Sigmoid colon (tissue), 6 donors: ENCODE measurements at regions not wholly inside any gene's neighbourhood (a gene's known extent, or its start where the extent isn't known, plus 50 kb on each side); places are given as distances from the start of the nearest gene placed in this dataset.

Experiments used
- DNase-seq: peaks from one replicate; pipeline ENCODE4 v3.0.0-alpha.2; 2019
- H3K27ac ChIP-seq, 4 donors: fragments of 200-600 bp; sonication (generic); one replicate each; pipeline ENCODE4 v1.5.1; 2016 to 2019; ENCODE audit warnings: mild to moderate bottlenecking in 1 of 4
- H3K27me3 ChIP-seq, 3 donors: fragments of 200-600 bp; sonication (generic); one replicate each; pipeline ENCODE4 v1.5.1; 2019; ENCODE audit warnings: mild to moderate bottlenecking in 1 of 3
- H3K36me3 ChIP-seq, 4 donors: fragments of 200-600 bp; sonication (generic); one replicate each; pipeline ENCODE4 v1.5.1; 2016 to 2019
- H3K4me1 ChIP-seq, 4 donors: fragments of 200-600 bp; sonication (generic); one replicate each; pipeline ENCODE4 v1.5.1; 2017 to 2019
- H3K4me3 ChIP-seq, 4 donors: fragments of 200-600 bp; sonication (generic); one replicate each; pipeline ENCODE4 v1.5.1; 2017 to 2019; ENCODE audit warnings: mild to moderate bottlenecking in 2 of 4, moderate library complexity in 1 of 4
- H3K9me3 ChIP-seq, 4 donors: fragments of 200-600 bp in 3 of 4; sonication (generic) in 3 of 4; one replicate each; pipeline versions ENCODE4 v1.5.1 to v1.6.1; 2013 to 2019
- EP300 ChIP-seq, 4 donors: sonication (generic); formaldehyde crosslinking; IDR thresholded peaks; one replicate each; pipeline ENCODE4 v1.6.1; 2017; ENCODE audit warnings: antibody characterized with exemption in 4 of 4
- POLR2A ChIP-seq, 2 donors: fragments of 450-650 bp; IDR thresholded peaks; one replicate each; pipeline ENCODE4 v1.6.1; 2016; ENCODE audit warnings: antibody characterized with exemption in 2 of 2, mild to moderate bottlenecking in 2 of 2, moderate library complexity in 2 of 2
- POLR2AphosphoS5 ChIP-seq, 4 donors: sonication (generic); formaldehyde crosslinking; IDR thresholded peaks; one replicate each; pipeline ENCODE4 v1.6.1; 2017; ENCODE audit warnings: antibody characterized with exemption in 4 of 4
- WGBS, 2 donors: extraction: QIAGEN DNeasy Blood & Tissue Kit; methylation state at CpG; one replicate each; pipeline ENCODE4 v1.1.7; 2013; 5-methylcytosine and 5-hydroxymethylcytosine counted together
- intact Hi-C: fragments of 100-400 bp; cut with DNase I; formaldehyde crosslinking; loops from one replicate; pipeline ENCODE4 v1.15.1; 2023
- TF ChIP-seq, protein P1 (sequence below), 4 experiments: fragments of 450-650 bp in 3 of 4; fragments of 200-600 bp in 1 of 4; IDR thresholded peaks; one replicate each; pipeline ENCODE4 v1.5.1; 2016 to 2019; ENCODE audit warnings: antibody characterized with exemption in 4 of 4, mild to moderate bottlenecking in 3 of 4, moderate library complexity in 2 of 4
- donor health status: healthy with polysubstance abuse.
- donor health status: healthy.

GRCh38 chr18:76266236-76266991 is 228.6 kb downstream of the ZNF516 start:
- Histone ChIP-seq H3K9me3 (no peaks in the 10 kb centered on the region), H3K27me3 (no peaks in the 10 kb centered on the region), H3K4me3 (peak overlapping the region in 3 of 4 donors; percentile 28 to 31 (median 28)), H3K27ac (peak overlapping the region; percentile 74 to 86 (median 84)), H3K4me1 (peaks cover 0 to 28% (median 19%) of the 10 kb centered on the region in 4 donors), H3K36me3 (no peaks in the 10 kb centered on the region)
- WGBS, 2 donors = 91 to 93% methylated on average over 9 of the region's 9 CpGs
- DNase-seq = no peak
- TF ChIP-seq POLR2AphosphoS5 (IDR thresholded peaks at IDR 0.05) (no peak), POLR2A (IDR thresholded peaks at IDR 0.05) (no peak), EP300 (IDR thresholded peaks at IDR 0.05) (no peak)
- TF ChIP-seq, protein P1, sequence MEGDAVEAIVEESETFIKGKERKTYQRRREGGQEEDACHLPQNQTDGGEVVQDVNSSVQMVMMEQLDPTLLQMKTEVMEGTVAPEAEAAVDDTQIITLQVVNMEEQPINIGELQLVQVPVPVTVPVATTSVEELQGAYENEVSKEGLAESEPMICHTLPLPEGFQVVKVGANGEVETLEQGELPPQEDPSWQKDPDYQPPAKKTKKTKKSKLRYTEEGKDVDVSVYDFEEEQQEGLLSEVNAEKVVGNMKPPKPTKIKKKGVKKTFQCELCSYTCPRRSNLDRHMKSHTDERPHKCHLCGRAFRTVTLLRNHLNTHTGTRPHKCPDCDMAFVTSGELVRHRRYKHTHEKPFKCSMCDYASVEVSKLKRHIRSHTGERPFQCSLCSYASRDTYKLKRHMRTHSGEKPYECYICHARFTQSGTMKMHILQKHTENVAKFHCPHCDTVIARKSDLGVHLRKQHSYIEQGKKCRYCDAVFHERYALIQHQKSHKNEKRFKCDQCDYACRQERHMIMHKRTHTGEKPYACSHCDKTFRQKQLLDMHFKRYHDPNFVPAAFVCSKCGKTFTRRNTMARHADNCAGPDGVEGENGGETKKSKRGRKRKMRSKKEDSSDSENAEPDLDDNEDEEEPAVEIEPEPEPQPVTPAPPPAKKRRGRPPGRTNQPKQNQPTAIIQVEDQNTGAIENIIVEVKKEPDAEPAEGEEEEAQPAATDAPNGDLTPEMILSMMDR (IDR thresholded peaks at IDR 0.05) = no peak
- intact Hi-C loops = loop anchor here (5.0 kb wide), 1 partner anchor 1064 kb away; no protein-coding TSS in a partner anchor

DNA sequence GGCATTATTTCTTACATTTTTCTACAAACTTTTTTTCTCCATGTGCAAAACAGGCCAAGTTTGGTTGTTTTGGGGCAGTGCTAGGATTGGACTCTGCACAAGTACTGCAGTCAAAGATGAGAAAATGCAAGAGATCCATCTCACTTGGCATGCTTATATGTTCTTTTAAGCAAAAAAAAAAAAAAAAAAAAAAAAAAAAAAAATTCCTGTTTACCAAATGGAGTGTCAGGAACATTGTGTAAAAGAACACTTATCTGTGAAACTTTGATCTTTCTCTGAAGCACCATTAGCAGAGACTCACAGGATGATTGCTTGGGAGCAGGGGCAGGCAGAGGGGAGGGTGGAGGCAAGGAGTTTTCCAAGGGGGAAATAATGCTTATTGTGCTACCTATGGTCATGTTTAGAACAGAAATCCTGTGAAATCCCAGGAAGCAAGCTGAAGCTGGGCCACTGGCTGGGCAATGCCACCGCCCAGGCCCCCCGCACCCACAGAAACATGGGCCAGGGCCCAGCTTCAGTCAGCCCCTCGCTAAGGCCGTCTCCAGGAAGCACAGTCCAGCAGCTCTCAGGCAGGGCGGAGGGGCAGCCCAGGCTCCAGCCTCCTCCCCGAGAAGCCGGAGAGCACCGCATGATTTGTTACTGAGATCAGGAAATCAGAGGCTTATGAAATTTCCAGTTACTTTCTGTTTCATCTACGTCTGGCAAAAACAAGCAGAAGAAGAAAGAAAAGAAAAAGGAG is 229.4 kb downstream of the ZNF516 start:
- Histone ChIP-seq H3K27me3 (no peaks in the 10 kb centered on the region), H3K4me1 (peaks cover 0 to 28% (median 19%) of the 10 kb centered on the region in 4 donors), H3K27ac (peak overlapping the region; percentile 74 to 86 (median 84)), H3K9me3 (no peaks in the 10 kb centered on the region), H3K36me3 (no peaks in the 10 kb centered on the region), H3K4me3 (peak overlapping the region; percentile 6 to 31 (median 28))
- DNase-seq = peak; percentile 87
- TF ChIP-seq POLR2AphosphoS5 (IDR thresholded peaks at IDR 0.05) = peak in 3 of 4 donors; percentile 6 to 24 (median 6)
- TF ChIP-seq, protein P1 (IDR thresholded peaks at IDR 0.05) = no peak
- 26 to 28% methylated on average over 9 of the region's 9 CpGs for WGBS, 2 donors
- intact Hi-C loops = loop anchor here (5.0 kb wide), 1 partner anchor 1063 kb away; no protein-coding TSS in a partner anchor

- no peaks in the 10 kb centered on the region for H3K9me3 ChIP-seq
- no peak overlapping the region for H3K4me3 ChIP-seq
- no peak for DNase-seq
- H3K4me1 ChIP-seq = peaks cover 0 to 32% (median 19%) of the 10 kb centered on the region in 4 donors
- H3K27ac ChIP-seq = peak overlapping the region; percentile 38 to 86 (median 80)
- H3K27me3 ChIP-seq = no peaks in the 10 kb centered on the region
- H3K36me3 ChIP-seq = no peaks in the 10 kb centered on the region
- intact Hi-C loops = loop anchor here (5.0 kb wide), 1 partner anchor 1063 kb away; no protein-coding TSS in a partner anchor
- WGBS, 2 donors = 82 to 88% methylated on average over 10 of the region's 10 CpGs
- TF ChIP-seq EP300 (IDR thresholded peaks at IDR 0.05) (no peak), POLR2AphosphoS5 (IDR thresholded peaks at IDR 0.05) (no peak), POLR2A (IDR thresholded peaks at IDR 0.05) (no peak)
- TF ChIP-seq, protein P1 (IDR thresholded peaks at IDR 0.05) = no peak
Measured at GRCh38 chr18:76264876-76265250, 230.2 kb downstream of the ZNF516 start.

- peak overlapping the region; percentile 38 to 86 (median 80) for H3K27ac ChIP-seq
- no peak overlapping the region for H3K4me3 ChIP-seq
- intact Hi-C loops = no loop called here
- H3K9me3 ChIP-seq = no peaks in the 10 kb centered on the region
- DNase-seq = no peak
- H3K4me1 ChIP-seq = peaks cover 0 to 37% (median 20%) of the 10 kb centered on the region in 4 donors
- H3K36me3 ChIP-seq = no peaks in the 10 kb centered on the region
- 73 to 74% methylated on average over 18 of the region's 18 CpGs for WGBS, 2 donors
- H3K27me3 ChIP-seq = no peaks in the 10 kb centered on the region
- TF ChIP-seq EP300 (IDR thresholded peaks at IDR 0.05) (no peak), POLR2AphosphoS5 (IDR thresholded peaks at IDR 0.05) (no peak), POLR2A (IDR thresholded peaks at IDR 0.05) (no peak)
- TF ChIP-seq, protein P1 (IDR thresholded peaks at IDR 0.05) = no peak
Measured at GRCh38 chr18:76264198-76264875, 230.7 kb downstream of the ZNF516 start.
